GM12892 (cell line): ENCODE measurements at regions not wholly inside any gene's neighbourhood (a gene's known extent, or its start where the extent isn't known, plus 50 kb on each side); places are given as distances from the start of the nearest gene placed in this dataset.

Experiments used
- POLR2A ChIP-seq: IDR thresholded peaks from 2 replicates; pipeline ENCODE4 v1.6.1; 2011; ENCODE audit warnings: low read depth, low read length, control low read depth
- POLR2AphosphoS5 ChIP-seq: IDR thresholded peaks from 2 replicates; pipeline ENCODE4 v1.6.1; 2011; ENCODE audit warnings: low read depth, low read length, control low read depth

GRCh38 chr12:76643438-76643837 is 83.9 kb upstream of the OSBPL8 start:
- TF ChIP-seq POLR2A (no peak), POLR2AphosphoS5 (no peak)
